HepG2 (cell line): ENCODE measurements at regions not wholly inside any gene's neighbourhood (a gene's known extent, or its start where the extent isn't known, plus 50 kb on each side); places are given as distances from the start of the nearest gene placed in this dataset.

Experiments used
- CREB1 ChIP-seq, 2 experiments: fragments of 450-650 bp in 1 of 2; IDR thresholded peaks; 2 replicates each; pipeline ENCODE4 v1.6.1; 2016 to 2017; ENCODE audit warnings: control low read depth in 1 of 2, mild to moderate bottlenecking in 1 of 2, missing compliant biosample characterization in 1 of 2, missing genetic modification characterization in 1 of 2
- FOXA1 ChIP-seq, 2 experiments: fragments of 450-650 bp in 1 of 2; sonication (generic) in 1 of 2; formaldehyde crosslinking in 1 of 2; IDR thresholded peaks; 2 replicates each; pipeline versions ENCODE4 v1.4.0 to v1.6.1; 2016 to 2020; ENCODE audit warnings: missing genetic modification reagents in 1 of 2
- HNF4A ChIP-seq: sonication (generic); formaldehyde crosslinking; IDR thresholded peaks from 2 replicates; pipeline ENCODE4 v1.4.0; 2020; ENCODE audit warnings: missing genetic modification reagents
- RERE ChIP-seq: IDR thresholded peaks from 2 replicates; pipeline ENCODE4 v1.6.1; 2016; ENCODE audit warnings: low read depth, missing genetic modification reagents, missing compliant biosample characterization
- SOX5 ChIP-seq: IDR thresholded peaks from 2 replicates; pipeline ENCODE4 v1.6.1; 2016; ENCODE audit warnings: borderline replicate concordance
- TF ChIP-seq, protein P1 (sequence below): sonication (generic); formaldehyde crosslinking; IDR thresholded peaks from 2 replicates; pipeline ENCODE4 v1.5.0; 2020; ENCODE audit warnings: mild to moderate bottlenecking, missing genetic modification reagents, moderate library complexity

- TF ChIP-seq, protein P1, sequence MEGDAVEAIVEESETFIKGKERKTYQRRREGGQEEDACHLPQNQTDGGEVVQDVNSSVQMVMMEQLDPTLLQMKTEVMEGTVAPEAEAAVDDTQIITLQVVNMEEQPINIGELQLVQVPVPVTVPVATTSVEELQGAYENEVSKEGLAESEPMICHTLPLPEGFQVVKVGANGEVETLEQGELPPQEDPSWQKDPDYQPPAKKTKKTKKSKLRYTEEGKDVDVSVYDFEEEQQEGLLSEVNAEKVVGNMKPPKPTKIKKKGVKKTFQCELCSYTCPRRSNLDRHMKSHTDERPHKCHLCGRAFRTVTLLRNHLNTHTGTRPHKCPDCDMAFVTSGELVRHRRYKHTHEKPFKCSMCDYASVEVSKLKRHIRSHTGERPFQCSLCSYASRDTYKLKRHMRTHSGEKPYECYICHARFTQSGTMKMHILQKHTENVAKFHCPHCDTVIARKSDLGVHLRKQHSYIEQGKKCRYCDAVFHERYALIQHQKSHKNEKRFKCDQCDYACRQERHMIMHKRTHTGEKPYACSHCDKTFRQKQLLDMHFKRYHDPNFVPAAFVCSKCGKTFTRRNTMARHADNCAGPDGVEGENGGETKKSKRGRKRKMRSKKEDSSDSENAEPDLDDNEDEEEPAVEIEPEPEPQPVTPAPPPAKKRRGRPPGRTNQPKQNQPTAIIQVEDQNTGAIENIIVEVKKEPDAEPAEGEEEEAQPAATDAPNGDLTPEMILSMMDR (CRISPR knock-in tag) = no peak
- no peak for TF ChIP-seq CREB1 (IDR thresholded peaks at IDR 0.05)
- TF ChIP-seq CREB1 (CRISPR knock-in tag; IDR thresholded peaks at IDR 0.05) = no peak
- TF ChIP-seq RERE (CRISPR knock-in tag) = no peak
- no peak for TF ChIP-seq HNF4A
- TF ChIP-seq SOX5 = no peak
- TF ChIP-seq FOXA1 (IDR thresholded peaks at IDR 0.05) = no peak
- no peak for TF ChIP-seq FOXA1 (CRISPR knock-in tag; IDR thresholded peaks at IDR 0.05)
Measured at GRCh38 chrX:121307449-121307848, 260.0 kb downstream of the GLUD2 start.
